NCI-H524 (cell line): ENCODE measurements at regions not wholly inside any gene's neighbourhood (a gene's known extent, or its start where the extent isn't known, plus 50 kb on each side); places are given as distances from the start of the nearest gene placed in this dataset.
A peak's percentile ranks its signal among the peaks of the same experiment; 100 is the strongest.

Experiments
- DNase-seq, 2 experiments: peaks; one replicate each; lab custom pipeline; 2025; lab: John Stamatoyannopoulos, UW

GRCh38 chr2:189267925-189268579 lies 88.5 kb upstream of the COL5A2 start:
- no peak for DNase-seq

GRCh38 chr2:189268763-189269162 lies 89.2 kb upstream of the COL5A2 start:
- no peak for DNase-seq

- no peak for DNase-seq
These were observed 94.2 kb upstream of the COL5A2 start for GRCh38 chr2:189273734-189274133.

- DNase-seq = no peak
These were observed 94.8 kb upstream of the COL5A2 start for GRCh38 chr2:189274361-189274760.

DNA sequence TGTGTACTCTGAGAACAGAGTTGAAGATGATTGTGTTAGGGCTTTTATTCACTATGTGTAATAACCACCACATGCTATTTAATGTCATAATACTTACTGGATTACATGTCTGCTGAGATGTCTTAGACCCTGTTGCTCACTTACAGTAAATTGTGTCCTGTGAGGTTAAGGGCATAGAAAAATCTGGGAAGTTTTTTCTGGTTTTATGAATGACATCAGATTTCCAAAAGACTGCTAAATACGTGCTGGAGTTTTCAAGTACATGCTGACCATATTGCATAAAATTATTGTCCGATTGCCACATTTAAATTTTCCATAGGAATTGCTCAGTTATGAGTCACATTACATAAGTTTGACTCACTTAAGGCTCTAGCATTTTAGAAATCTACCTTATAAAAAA lies 96.7 kb upstream of the COL5A2 start:
- no peak for DNase-seq

DNA sequence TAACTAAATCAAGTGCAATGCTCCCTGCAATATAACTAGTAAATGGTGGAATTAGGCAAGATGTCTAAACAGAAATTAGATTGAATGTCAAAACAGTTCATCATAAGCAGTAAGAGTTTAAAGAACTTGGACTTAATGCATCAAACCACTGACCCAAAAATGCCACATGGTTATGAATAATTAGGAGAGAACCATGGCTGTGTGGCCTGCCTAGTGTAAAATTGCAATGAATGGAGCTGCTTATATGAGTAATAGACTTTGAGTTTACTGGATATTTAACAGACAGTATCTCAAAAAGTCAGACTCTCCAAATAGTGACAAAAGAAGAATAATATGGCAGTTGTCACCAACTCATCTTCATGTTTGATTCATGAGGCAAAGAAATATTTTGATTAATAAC lies 101.6 kb upstream of the COL5A2 start:
- no peak for DNase-seq

- no peak for DNase-seq
These were observed 105.8 kb upstream of the COL5A2 start for GRCh38 chr2:189285349-189285748.

GRCh38 chr2:189285962-189286645 lies 106.5 kb upstream of the COL5A2 start:
- no peak for DNase-seq

DNA sequence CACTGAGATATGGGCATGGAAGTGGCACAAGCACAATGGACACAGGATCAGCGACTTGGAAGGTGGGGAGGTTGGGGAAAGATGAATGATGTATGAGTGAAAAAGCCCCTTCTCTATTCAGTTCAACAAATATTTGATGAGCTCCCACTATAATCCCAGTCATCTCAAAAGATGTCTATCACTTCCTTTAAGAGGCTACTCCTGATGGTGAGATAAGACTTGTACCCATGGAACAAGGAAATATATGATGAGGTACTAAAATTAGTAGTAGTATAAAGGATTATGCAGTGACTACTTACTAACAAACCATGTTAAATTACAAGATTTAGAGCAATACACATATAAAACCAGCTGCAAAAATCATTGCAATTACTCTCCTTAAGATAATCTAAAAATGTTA lies 107.8 kb upstream of the COL5A2 start:
- no peak for DNase-seq

DNA sequence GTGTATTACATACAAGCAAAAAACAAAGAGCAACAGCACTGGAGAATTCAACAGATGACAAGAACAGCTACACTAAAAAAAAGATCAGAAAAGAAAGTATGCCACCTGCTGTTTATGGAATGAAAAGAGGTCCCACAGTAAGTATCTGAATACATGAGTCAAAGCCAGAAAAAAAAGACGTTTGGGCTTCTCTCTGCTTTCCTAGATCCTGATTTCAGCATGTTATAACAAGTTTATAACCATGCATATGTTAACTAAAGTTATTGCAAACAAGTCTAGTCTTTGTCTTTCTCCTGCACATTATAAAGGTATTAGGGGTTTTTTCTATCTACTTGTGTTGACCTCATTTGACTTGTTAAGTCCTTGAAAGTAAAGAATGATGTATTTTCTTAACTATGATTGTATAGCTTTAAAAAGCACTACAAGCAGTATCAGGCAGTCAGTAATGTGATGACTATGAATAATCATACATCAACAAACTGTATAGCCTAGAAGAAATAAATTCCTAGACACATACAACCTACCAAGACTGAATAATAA lies 108.5 kb upstream of the COL5A2 start:
- DNase-seq = peak in 1 of 2 experiments; percentile 45

- DNase-seq = no peak
These were observed 111.9 kb upstream of the COL5A2 start for GRCh38 chr2:189291460-189291859.

DNA sequence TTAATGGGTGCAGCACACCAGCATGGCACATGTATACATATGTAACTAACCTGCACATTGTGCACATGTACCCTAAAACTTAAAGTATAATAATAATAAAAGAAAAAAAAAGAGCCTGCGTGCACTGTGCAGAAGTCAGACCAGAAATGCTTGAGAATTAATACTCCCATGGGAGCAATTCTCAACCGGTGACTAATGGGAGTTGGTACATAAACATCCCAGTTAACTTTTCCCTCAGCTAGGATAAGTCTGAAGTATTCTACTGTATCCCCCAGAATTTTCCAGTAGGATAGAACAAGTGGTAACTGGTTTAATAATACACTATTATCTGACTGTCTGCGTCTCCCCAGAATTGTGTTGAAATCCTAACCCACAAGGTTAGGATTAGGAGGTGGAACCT lies 113.6 kb upstream of the COL5A2 start:
- DNase-seq = no peak

GRCh38 chr2:189297446-189297845 lies 117.9 kb upstream of the COL5A2 start:
- no peak for DNase-seq

GRCh38 chr2:189298038-189298437 lies 118.5 kb upstream of the COL5A2 start:
- DNase-seq = no peak

DNA sequence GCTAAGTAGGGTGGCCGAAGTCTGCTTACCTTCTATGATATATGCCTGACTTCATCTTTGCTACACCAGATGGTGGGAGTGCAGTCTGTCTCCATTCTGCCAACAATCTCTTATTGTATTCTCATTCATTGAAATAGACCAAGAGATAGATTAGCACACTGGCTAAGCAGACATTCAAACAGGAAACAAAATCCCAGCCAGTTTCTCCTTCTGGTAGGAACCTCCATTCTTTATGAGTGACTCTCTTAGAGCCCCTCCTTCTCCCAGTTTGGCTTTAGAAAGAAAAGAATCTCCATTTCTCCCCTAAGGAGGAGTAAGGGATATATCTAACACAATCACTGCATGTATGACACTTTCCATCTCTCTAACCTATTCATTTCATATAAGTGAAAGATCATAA lies 118.9 kb upstream of the COL5A2 start:
- DNase-seq = no peak

GRCh38 chr2:189299974-189300373 lies 120.4 kb upstream of the COL5A2 start:
- no peak for DNase-seq

DNA sequence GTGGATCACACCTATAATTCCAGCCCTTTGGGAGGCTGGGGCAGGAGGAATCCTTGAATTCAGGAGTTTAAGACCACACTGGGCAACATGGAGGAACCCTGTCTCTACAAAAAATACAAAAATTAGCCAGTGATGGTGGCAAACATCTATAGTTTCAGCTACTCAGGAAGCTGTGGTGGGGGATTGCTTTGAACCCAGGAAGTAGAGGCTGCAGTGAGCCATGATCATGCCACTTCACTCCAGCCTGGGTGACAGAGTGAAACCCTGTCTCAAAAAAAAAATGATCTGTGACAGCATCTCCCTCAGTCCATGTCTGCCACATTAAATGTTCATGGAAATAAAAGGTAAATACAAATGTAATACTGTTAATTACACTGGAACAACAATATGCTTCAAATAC lies 121.4 kb upstream of the COL5A2 start:
- DNase-seq = no peak

DNA sequence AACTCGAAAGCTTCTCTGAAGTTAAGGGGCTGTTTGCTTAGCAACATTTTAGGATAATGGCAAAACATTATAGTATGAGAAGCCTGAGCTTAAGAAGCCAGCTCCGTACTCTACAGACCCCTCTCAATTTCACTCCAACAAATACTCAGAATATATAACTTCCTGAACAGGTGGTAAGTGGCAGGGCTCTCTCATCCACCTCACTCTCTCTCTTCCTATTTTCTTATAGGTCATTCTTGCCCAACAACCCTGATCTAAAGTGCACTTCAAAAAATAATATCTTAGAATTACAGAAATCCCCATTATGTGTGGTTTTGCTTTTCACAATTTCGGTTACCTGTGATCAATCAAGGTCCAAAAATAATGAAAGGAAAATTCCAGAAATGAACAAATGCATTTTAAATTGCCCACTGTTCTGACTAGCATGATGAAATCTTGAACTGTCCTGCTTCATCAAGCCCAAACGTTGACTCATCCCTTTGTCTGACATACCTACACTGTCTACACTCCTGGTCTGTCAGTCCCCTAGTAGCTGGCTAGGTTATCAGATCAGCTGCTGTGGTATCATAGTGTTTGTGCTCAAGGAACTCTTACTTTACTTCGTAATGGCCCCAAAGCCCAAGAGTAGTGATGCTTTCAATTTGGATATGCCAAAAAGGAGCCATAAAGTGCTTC lies 122.8 kb upstream of the COL5A2 start:
- DNase-seq = no peak

- DNase-seq = no peak
These were observed 124.8 kb upstream of the COL5A2 start for GRCh38 chr2:189304360-189304759.

- DNase-seq = no peak
These were observed 125.9 kb upstream of the COL5A2 start for GRCh38 chr2:189305291-189305943.

GRCh38 chr2:189306525-189306924 lies 127.0 kb upstream of the COL5A2 start:
- no peak for DNase-seq

GRCh38 chr2:189308056-189308790 lies 128.7 kb upstream of the COL5A2 start:
- no peak for DNase-seq
